ENCODE measurements at regions not wholly inside any gene's neighbourhood (a gene's known extent, or its start where the extent isn't known, plus 50 kb on each side); places are given as distances from the start of the nearest gene placed in this dataset.

DNA sequence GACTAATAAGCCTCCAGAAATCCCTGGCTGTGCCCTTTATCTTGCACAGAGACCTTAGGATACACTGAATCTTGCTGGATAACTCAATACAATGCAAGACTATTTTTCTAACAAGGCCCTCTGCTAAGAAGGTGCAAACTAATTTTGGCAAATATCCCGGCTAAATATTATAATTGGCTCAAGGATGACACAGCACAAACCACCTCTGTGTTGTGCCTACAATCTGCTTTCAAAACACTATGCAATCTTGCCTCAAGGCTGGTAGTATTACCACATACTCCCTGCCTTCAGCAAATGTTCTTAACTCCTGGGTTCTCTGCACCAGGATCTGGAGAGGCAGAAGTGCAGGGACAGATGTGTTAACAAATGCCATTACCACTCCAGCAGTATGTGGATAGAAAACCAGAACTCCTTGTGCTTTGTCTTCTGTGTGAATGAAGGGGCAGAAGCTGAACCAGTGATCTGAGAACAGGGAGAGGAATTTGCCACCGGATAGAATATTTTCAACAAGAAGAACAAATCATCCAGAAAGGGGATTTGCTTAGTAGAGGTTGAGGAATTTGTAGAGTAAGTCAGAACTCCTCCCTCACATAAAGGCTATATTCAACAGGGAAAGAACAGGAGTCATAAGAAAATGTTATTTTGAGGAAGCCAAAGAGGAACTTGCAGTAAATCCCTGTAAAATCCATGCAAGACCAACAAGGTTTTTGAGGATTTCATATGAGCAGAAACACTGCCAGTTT is 74.1 kb upstream of the SLC4A11 start:
- TF ChIP-seq EZH2 (IDR thresholded peaks at IDR 0.05; ENCODE audit: borderline replicate concordance, low read depth, low read length, severe bottlenecking) = no peak
- TF ChIP-seq, protein P1, sequence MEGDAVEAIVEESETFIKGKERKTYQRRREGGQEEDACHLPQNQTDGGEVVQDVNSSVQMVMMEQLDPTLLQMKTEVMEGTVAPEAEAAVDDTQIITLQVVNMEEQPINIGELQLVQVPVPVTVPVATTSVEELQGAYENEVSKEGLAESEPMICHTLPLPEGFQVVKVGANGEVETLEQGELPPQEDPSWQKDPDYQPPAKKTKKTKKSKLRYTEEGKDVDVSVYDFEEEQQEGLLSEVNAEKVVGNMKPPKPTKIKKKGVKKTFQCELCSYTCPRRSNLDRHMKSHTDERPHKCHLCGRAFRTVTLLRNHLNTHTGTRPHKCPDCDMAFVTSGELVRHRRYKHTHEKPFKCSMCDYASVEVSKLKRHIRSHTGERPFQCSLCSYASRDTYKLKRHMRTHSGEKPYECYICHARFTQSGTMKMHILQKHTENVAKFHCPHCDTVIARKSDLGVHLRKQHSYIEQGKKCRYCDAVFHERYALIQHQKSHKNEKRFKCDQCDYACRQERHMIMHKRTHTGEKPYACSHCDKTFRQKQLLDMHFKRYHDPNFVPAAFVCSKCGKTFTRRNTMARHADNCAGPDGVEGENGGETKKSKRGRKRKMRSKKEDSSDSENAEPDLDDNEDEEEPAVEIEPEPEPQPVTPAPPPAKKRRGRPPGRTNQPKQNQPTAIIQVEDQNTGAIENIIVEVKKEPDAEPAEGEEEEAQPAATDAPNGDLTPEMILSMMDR (IDR thresholded peaks at IDR 0.05; ENCODE audit: extremely low read depth in 1 of 2, insufficient read depth in 1 of 2, low read depth in 1 of 2, low read length in 2 of 2) = no peak
- no peak for TF ChIP-seq POLR2A (IDR thresholded peaks at IDR 0.05; ENCODE audit: low read depth, low read length)
